Dedifferentiated amniotic fluid mesenchymal stem cell (primary cell): ENCODE measurements at regions not wholly inside any gene's neighbourhood (a gene's known extent, or its start where the extent isn't known, plus 50 kb on each side); places are given as distances from the start of the nearest gene placed in this dataset.
A peak's percentile ranks its signal among the peaks of the same experiment; 100 is the strongest.
"Not testable (repeated sequence)": the region's sequence is repeated elsewhere in the genome, so short reads cannot be mapped to it uniquely, and the experiment has no call there.

ENCODE experiments used
- DNase-seq: peaks from one replicate; pipeline ENCODE4 v3.0.0-alpha.2; 2016; ENCODE audit errors: extremely low spot score

DNA sequence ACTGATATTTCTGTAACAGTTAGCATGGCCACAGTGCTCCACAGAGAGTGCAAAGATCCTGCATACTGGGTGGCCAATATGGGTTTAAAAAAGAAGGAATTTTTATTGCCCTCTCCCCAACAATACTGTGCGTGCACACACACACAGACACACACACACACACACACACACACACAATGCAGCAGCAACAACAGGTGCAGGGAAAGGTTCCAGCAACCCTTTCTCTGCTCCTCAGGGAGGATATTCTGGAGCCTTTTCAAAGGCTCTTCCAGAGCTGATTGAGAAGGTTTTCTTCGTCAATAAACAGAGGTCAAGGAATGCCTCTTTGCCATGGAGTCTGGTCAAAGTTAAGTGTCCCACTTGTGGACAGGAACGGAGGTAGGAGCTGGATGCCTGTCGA is 84.8 kb upstream of the ZFP42 start:
- DNase-seq, result no peak

- DNase-seq, result not testable (repeated sequence)
Observed at GRCh38 chr4:187915406-187915805, 80.2 kb upstream of the ZFP42 start.

GRCh38 chr4:187919966-187920365 is 75.6 kb upstream of the ZFP42 start:
- DNase-seq, result no peak

GRCh38 chr4:187921946-187922623 is 73.5 kb upstream of the ZFP42 start:
- DNase-seq, result peak; percentile 62

DNA sequence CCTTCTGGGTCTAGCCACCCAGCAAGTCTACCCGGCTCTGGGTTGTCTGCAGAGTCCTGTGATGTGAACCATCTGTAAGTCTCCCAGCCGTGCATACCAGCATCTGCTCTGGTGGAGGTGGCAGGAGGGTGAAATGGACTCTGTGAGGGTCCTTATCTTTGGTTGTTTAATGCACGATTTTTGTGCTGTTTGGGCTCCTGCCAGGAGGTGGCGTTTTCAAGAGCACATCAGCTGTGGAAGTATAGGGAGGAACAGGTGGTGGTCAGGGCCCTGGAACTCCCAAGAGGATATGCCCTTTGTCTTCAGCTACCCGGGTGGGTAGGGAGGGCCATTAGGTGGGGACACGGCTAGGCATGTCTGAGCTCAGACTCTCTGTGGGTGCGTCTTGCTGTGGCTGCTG is 66.5 kb upstream of the ZFP42 start:
- no peak for DNase-seq

DNA sequence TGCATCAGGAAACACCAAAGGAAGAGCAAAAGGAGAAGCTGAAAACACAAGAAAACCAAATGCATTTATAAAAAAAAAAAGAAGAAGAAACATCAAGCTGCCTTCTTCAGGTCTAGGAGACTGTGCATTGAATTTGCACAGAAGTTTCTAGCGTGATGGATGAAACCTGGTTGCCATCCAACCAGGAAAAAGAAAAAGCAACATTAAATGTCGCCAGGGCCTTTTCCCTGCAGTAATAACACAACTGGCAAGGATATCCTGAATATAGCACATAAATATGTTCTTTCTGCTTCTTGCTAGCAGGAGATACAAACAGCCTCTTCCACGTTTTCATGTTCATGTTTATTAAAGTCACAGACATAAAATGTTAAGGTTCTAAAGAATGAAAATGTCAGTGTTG is 60.8 kb upstream of the ZFP42 start:
- no peak for DNase-seq

GRCh38 chr4:187937557-187937956 is 58.0 kb upstream of the ZFP42 start:
- no peak for DNase-seq

- no peak for DNase-seq
Observed at GRCh38 chr4:187940299-187940698, 55.3 kb upstream of the ZFP42 start.

GRCh38 chr4:187942968-187943367 is 52.6 kb upstream of the ZFP42 start:
- no peak for DNase-seq

GRCh38 chr4:187944179-187944578 is 51.4 kb upstream of the ZFP42 start:
- no peak for DNase-seq
